RWPE2 (cell line): ENCODE measurements at regions not wholly inside any gene's neighbourhood (a gene's known extent, or its start where the extent isn't known, plus 50 kb on each side); places are given as distances from the start of the nearest gene placed in this dataset.

ENCODE experiments used
- ATAC-seq: fragments of 200-7000 bp; cut with Tn5 transposase; 3 replicates; pipeline ENCODE4 v1.9.1; 2021; ENCODE audit warnings: low read depth
- DNase-seq: peaks from one replicate; pipeline ENCODE4 v3.0.0-alpha.2; 2020; ENCODE audit warnings: low spot score
- H3K27ac ChIP-seq: fragments of 450-650 bp; 2 replicates; pipeline ENCODE4 v1.5.1; 2017; ENCODE audit warnings: mild to moderate bottlenecking; ENCODE audit not compliant: poor library complexity, severe bottlenecking
- H3K27me3 ChIP-seq: fragments of 250-450 bp; sonication (Bioruptor Pico); 2 replicates; pipeline ENCODE4 v1.5.1; 2021; ENCODE audit warnings: mild to moderate bottlenecking, moderate library complexity; ENCODE audit not compliant: insufficient read depth, poor library complexity, severe bottlenecking
- H3K36me3 ChIP-seq: fragments of 250-450 bp; sonication (Bioruptor Pico); 2 replicates; pipeline ENCODE4 v1.5.1; 2020; ENCODE audit warnings: low read depth, mild to moderate bottlenecking, moderate library complexity
- H3K4me1 ChIP-seq: fragments of 250-450 bp; sonication (Bioruptor Pico); 2 replicates; pipeline ENCODE4 v1.5.1; 2021; ENCODE audit warnings: mild to moderate bottlenecking, moderate library complexity; ENCODE audit not compliant: insufficient read depth, poor library complexity, severe bottlenecking
- H3K4me3 ChIP-seq: fragments of 250-450 bp; sonication (Bioruptor Pico); 2 replicates; pipeline ENCODE4 v1.5.1; 2021; ENCODE audit warnings: mild to moderate bottlenecking, moderate library complexity; ENCODE audit not compliant: severe bottlenecking
- H3K9me3 ChIP-seq: fragments of 250-450 bp; sonication (Bioruptor Pico); 2 replicates; pipeline ENCODE4 v1.5.1; 2021; ENCODE audit warnings: mild to moderate bottlenecking, moderate library complexity; ENCODE audit not compliant: severe bottlenecking
- CTCF ChIP-seq: fragments of 450-650 bp; IDR thresholded peaks from one replicate; pipeline ENCODE4 v1.5.1; 2017; ENCODE audit warnings: mild to moderate bottlenecking, moderate library complexity; ENCODE audit not compliant: poor library complexity, severe bottlenecking

DNA sequence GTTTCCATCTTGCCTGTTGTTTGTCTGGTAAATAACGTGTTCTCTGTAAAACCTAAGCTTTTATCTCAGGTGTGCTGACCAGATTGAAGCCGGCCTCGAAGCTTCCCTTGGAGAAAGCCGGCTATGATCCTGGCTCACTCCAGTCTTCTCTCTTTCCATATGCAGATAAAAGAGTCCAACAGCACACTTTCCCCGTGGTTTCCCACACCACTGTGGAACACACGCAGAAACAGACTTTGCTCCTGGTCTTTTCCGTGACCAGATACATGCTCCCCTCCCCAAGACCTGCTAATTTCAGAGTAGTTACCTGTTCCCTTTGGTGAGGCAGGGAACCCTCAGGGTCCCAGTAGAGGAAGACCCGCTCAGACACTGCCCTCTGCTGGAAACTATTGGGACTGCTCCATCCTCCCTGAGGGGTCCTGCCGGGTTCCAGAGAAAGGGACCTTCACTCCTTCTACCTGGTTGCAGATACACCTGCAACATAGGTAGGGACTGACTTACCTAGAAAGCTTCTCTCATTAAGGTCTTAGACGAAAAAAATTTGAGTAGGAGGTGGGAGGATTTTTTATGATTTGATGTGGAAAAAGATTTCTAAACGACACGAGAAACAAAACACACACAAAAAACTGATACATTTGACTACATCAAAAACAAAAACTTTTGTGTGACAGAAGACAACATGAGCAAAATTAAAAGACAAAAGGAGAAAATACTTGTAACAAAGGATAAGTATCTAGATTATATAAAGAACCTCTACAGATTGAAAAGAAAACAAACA lies 415.4 kb upstream of the CCDC196 start:
- H3K4me1 ChIP-seq = no peaks in the 10 kb centered on the region
- no peak overlapping the region for H3K27ac ChIP-seq
- peak; percentile 88 for TF ChIP-seq CTCF
- ATAC-seq = peak; percentile 38; the same call in 1 of the 3 replicates
- DNase-seq = no peak
- H3K27me3 ChIP-seq = no peaks in the 10 kb centered on the region
- no peaks in the 10 kb centered on the region for H3K9me3 ChIP-seq
- H3K36me3 ChIP-seq = no peaks in the 10 kb centered on the region
- H3K4me3 ChIP-seq = no peak overlapping the region

- no peak for TF ChIP-seq CTCF
- no peak for ATAC-seq
- no peaks in the 10 kb centered on the region for H3K9me3 ChIP-seq
- no peaks in the 10 kb centered on the region for H3K4me1 ChIP-seq
- DNase-seq = no peak
- no peak overlapping the region for H3K4me3 ChIP-seq
- no peaks in the 10 kb centered on the region for H3K27me3 ChIP-seq
- H3K36me3 ChIP-seq = no peaks in the 10 kb centered on the region
- no peak overlapping the region for H3K27ac ChIP-seq
Measured at GRCh38 chr14:66072190-66073084, 413.7 kb upstream of the CCDC196 start.

GRCh38 chr14:66074537-66074936 lies 411.6 kb upstream of the CCDC196 start:
- no peak for TF ChIP-seq CTCF
- no peaks in the 10 kb centered on the region for H3K9me3 ChIP-seq
- H3K36me3 ChIP-seq = no peaks in the 10 kb centered on the region
- H3K4me1 ChIP-seq = no peaks in the 10 kb centered on the region
- no peak overlapping the region for H3K27ac ChIP-seq
- no peak overlapping the region for H3K4me3 ChIP-seq
- DNase-seq = no peak
- H3K27me3 ChIP-seq = peaks cover 12% of the 10 kb centered on the region
- no peak for ATAC-seq

GRCh38 chr14:66076176-66076575 lies 410.0 kb upstream of the CCDC196 start:
- Histone ChIP-seq H3K9me3 (no peaks in the 10 kb centered on the region), H3K27ac (no peak overlapping the region), H3K27me3 (peaks cover 18% of the 10 kb centered on the region), H3K4me1 (no peaks in the 10 kb centered on the region), H3K4me3 (no peak overlapping the region), H3K36me3 (no peaks in the 10 kb centered on the region)
- ATAC-seq = peak; percentile 35; the same call in 1 of the 3 replicates
- TF ChIP-seq CTCF = no peak
- DNase-seq = no peak
